ENCODE measurements at regions not wholly inside any gene's neighbourhood (a gene's known extent, or its start where the extent isn't known, plus 50 kb on each side); places are given as distances from the start of the nearest gene placed in this dataset.

GRCh38 chr6:44676826-44677433, 289.4 kb downstream of the CDC5L start:
- no peak overlapping the region for H3K4me3 ChIP-seq (ENCODE audit: low read depth, low read length)
- no peak for DNase-seq (ENCODE audit: low read depth)
- TF ChIP-seq CTCF (IDR thresholded peaks at IDR 0.05; ENCODE audit: control insufficient read depth, extremely low read depth, insufficient read depth), result no peak

- H3K4me3 ChIP-seq (ENCODE audit: low read depth, low read length), result no peak overlapping the region
- DNase-seq (ENCODE audit: low read depth), result no peak
- no peak for TF ChIP-seq CTCF (IDR thresholded peaks at IDR 0.05; ENCODE audit: control insufficient read depth, extremely low read depth, insufficient read depth)
Observed at GRCh38 chr6:44678252-44678935, 290.9 kb downstream of the CDC5L start.

- DNase-seq (ENCODE audit: low read depth), result no peak
- H3K4me3 ChIP-seq (ENCODE audit: low read depth, low read length), result no peak overlapping the region
- TF ChIP-seq CTCF (IDR thresholded peaks at IDR 0.05; ENCODE audit: control insufficient read depth, extremely low read depth, insufficient read depth), result no peak
Observed at GRCh38 chr6:44679438-44680201, 292.1 kb downstream of the CDC5L start.

- TF ChIP-seq CTCF (IDR thresholded peaks at IDR 0.05; ENCODE audit: control insufficient read depth, extremely low read depth, insufficient read depth), result no peak
- no peak for DNase-seq (ENCODE audit: low read depth)
- H3K4me3 ChIP-seq (ENCODE audit: low read depth, low read length), result no peak overlapping the region
Observed at GRCh38 chr6:44680202-44680720, 292.8 kb downstream of the CDC5L start.

GRCh38 chr6:44681761-44682160, 294.3 kb downstream of the CDC5L start:
- TF ChIP-seq CTCF (IDR thresholded peaks at IDR 0.05; ENCODE audit: control insufficient read depth, extremely low read depth, insufficient read depth), result no peak
- no peak for DNase-seq (ENCODE audit: low read depth)
- no peak overlapping the region for H3K4me3 ChIP-seq (ENCODE audit: low read depth, low read length)

GRCh38 chr6:44682280-44682679, 294.8 kb downstream of the CDC5L start:
- H3K4me3 ChIP-seq (ENCODE audit: low read depth, low read length), result no peak overlapping the region
- no peak for TF ChIP-seq CTCF (IDR thresholded peaks at IDR 0.05; ENCODE audit: control insufficient read depth, extremely low read depth, insufficient read depth)
- DNase-seq (ENCODE audit: low read depth), result no peak

Data from LNCaP clone FGC (cell line).